ENCODE measurements at regions not wholly inside any gene's neighbourhood (a gene's known extent, or its start where the extent isn't known, plus 50 kb on each side); places are given as distances from the start of the nearest gene placed in this dataset.

- DNase-seq = no peak
Measured at GRCh38 chr7:142353147-142354060, 95.5 kb upstream of the PRSS58 start.

GRCh38 chr7:142352543-142352942 lies 94.7 kb upstream of the PRSS58 start:
- no peak for DNase-seq

GRCh38 chr7:142351145-142351544 lies 93.3 kb upstream of the PRSS58 start:
- DNase-seq = no peak

GRCh38 chr7:142349670-142350405 lies 92.0 kb upstream of the PRSS58 start:
- DNase-seq = no peak

- DNase-seq = no peak
Measured at GRCh38 chr7:142348921-142349405, 91.1 kb upstream of the PRSS58 start.

GRCh38 chr7:142348100-142348499 lies 90.2 kb upstream of the PRSS58 start:
- no peak for DNase-seq

GRCh38 chr7:142347091-142347490 lies 89.2 kb upstream of the PRSS58 start:
- DNase-seq = no peak

GRCh38 chr7:142345811-142346210 lies 88.0 kb upstream of the PRSS58 start:
- DNase-seq = no peak

GRCh38 chr7:142338633-142339501 lies 81.0 kb upstream of the PRSS58 start:
- DNase-seq = peak; percentile 88

GRCh38 chr7:142337054-142338001 lies 79.5 kb upstream of the PRSS58 start:
- no peak for DNase-seq

GRCh38 chr7:142334806-142335205 lies 76.9 kb upstream of the PRSS58 start:
- no peak for DNase-seq

- DNase-seq = no peak
Measured at GRCh38 chr7:142334236-142334635, 76.4 kb upstream of the PRSS58 start.

GRCh38 chr7:142332421-142332820 lies 74.6 kb upstream of the PRSS58 start:
- DNase-seq = no peak

- DNase-seq = no peak
Measured at GRCh38 chr7:142331941-142332340, 74.1 kb upstream of the PRSS58 start.

GRCh38 chr7:142329062-142329790 lies 71.4 kb upstream of the PRSS58 start:
- no peak for DNase-seq

- no peak for DNase-seq
Measured at GRCh38 chr7:142328551-142328950, 70.7 kb upstream of the PRSS58 start.

GRCh38 chr7:142327628-142328405 lies 70.0 kb upstream of the PRSS58 start:
- no peak for DNase-seq

- no peak for DNase-seq
Measured at GRCh38 chr7:142323706-142324105, 65.8 kb upstream of the PRSS58 start.

- DNase-seq = no peak
Measured at GRCh38 chr7:142321391-142321790, 63.5 kb upstream of the PRSS58 start.

- DNase-seq = no peak
Measured at GRCh38 chr7:142320883-142321282, 63.0 kb upstream of the PRSS58 start.

All from COR-L47 (cell line).